ENCODE measurements at regions not wholly inside any gene's neighbourhood (a gene's known extent, or its start where the extent isn't known, plus 50 kb on each side); places are given as distances from the start of the nearest gene placed in this dataset.

DNA sequence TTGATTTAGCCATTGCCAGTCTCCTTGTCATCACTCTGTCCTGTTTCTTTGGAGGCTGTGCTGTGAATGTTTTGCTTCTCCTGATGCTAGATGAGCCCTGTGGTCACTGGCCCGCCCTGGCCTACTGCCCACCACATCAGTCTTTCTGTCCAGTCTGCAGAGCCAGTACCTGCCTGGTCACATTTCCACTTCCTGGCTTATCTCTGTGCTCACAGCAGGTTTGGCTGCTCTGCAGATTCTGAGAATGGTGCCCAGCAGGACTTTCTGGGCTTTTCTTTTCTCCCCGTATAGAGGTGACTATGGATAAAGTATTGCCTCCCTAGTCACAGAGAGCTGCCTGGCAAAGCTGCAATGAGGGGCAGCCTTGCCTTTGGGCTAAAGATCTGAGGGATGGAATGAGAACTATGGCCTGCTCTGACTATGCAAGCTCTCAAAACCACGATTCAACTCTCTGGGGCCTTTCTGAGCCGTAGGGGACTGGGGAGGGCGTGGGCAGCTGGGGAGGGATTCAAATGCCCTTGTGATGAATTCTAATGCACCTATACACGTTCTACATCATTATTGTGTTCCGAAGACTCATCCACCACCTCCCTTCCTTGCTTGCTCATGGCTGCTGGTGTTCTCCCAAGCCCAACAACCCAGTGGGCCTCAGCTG is 410.4 kb upstream of the NPVF start:
- H3K4me2 ChIP-seq (ENCODE audit: insufficient read depth, low read length): no peak overlapping the region
- FAIRE-seq (no peak), DNase-seq (ENCODE audit: low read depth, low spot score) (no peak)
- ChIA-PET POLR2A (no interaction called here), CTCF (no interaction called here)
- TF ChIP-seq, protein P1, sequence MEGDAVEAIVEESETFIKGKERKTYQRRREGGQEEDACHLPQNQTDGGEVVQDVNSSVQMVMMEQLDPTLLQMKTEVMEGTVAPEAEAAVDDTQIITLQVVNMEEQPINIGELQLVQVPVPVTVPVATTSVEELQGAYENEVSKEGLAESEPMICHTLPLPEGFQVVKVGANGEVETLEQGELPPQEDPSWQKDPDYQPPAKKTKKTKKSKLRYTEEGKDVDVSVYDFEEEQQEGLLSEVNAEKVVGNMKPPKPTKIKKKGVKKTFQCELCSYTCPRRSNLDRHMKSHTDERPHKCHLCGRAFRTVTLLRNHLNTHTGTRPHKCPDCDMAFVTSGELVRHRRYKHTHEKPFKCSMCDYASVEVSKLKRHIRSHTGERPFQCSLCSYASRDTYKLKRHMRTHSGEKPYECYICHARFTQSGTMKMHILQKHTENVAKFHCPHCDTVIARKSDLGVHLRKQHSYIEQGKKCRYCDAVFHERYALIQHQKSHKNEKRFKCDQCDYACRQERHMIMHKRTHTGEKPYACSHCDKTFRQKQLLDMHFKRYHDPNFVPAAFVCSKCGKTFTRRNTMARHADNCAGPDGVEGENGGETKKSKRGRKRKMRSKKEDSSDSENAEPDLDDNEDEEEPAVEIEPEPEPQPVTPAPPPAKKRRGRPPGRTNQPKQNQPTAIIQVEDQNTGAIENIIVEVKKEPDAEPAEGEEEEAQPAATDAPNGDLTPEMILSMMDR (IDR thresholded peaks at IDR 0.05; ENCODE audit: extremely low read depth in 1 of 2, insufficient read depth in 1 of 2, low read depth in 1 of 2, low read length in 2 of 2): no peak
- TF ChIP-seq FOS (IDR thresholded peaks at IDR 0.05; ENCODE audit: borderline replicate concordance, insufficient read depth, low read length) (no peak), POLR2AphosphoS5 (IDR thresholded peaks at IDR 0.05; ENCODE audit: insufficient read depth, low read depth, low read length) (no peak), POLR2A (IDR thresholded peaks at IDR 0.05; ENCODE audit: low read depth, low read length) (no peak), EZH2 (IDR thresholded peaks at IDR 0.05; ENCODE audit: borderline replicate concordance, low read depth, low read length, severe bottlenecking) (no peak), GATA2 (IDR thresholded peaks at IDR 0.05; ENCODE audit: insufficient read depth, insufficient read length, low read depth, low read length) (no peak), MYC (IDR thresholded peaks at IDR 0.05; ENCODE audit: low read depth, low read length) (no peak), JUN (IDR thresholded peaks at IDR 0.05; ENCODE audit: borderline replicate concordance, insufficient read depth, insufficient read length, low read depth) (no peak)
- TF ChIP-seq, protein P2, sequence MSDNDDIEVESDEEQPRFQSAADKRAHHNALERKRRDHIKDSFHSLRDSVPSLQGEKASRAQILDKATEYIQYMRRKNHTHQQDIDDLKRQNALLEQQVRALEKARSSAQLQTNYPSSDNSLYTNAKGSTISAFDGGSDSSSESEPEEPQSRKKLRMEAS (IDR thresholded peaks at IDR 0.05; ENCODE audit: insufficient read depth, insufficient read length): no peak
- H3K9me1 ChIP-seq (replicated peaks; ENCODE audit: control insufficient read depth, extremely low read depth, insufficient read depth, low read length): no peaks in the 10 kb centered on the region
- no peak overlapping the region for H2AFZ ChIP-seq (ENCODE audit: low read depth, low read length)
- H3K9ac ChIP-seq (replicated peaks; ENCODE audit: extremely low read depth, insufficient read depth, low read length): no peak overlapping the region
- no peak overlapping the region for H3K27ac ChIP-seq (ENCODE audit: insufficient read depth, low read depth, low read length)
- no TSS peak for BruUV-seq (replicated peaks)
- H3K4me1 ChIP-seq (ENCODE audit: control insufficient read depth, extremely low read depth, insufficient read depth, low read length): no peaks in the 10 kb centered on the region
- H3K9me3 ChIP-seq (replicated peaks; ENCODE audit: control insufficient read depth, insufficient read depth, low read length): no peaks in the 10 kb centered on the region
- no peaks in the 10 kb centered on the region for H3K79me2 ChIP-seq (ENCODE audit: control insufficient read depth, insufficient read depth, low read length)
- H3K4me3 ChIP-seq (replicated peaks in 1 of 3; ENCODE audit: insufficient read depth in 1 of 3, low read depth in 1 of 3, low read length in 3 of 3): no peak overlapping the region
- H4K20me1 ChIP-seq (replicated peaks; ENCODE audit: control insufficient read depth, extremely low read depth, insufficient read depth, low read length): no peaks in the 10 kb centered on the region
- dilution Hi-C loops (cut with MboI; ENCODE audit: extremely low pct_ligation_motif_present, low sequenced_read_pairs): no loop called here
- no peaks in the 10 kb centered on the region for H3K36me3 ChIP-seq (ENCODE audit: control insufficient read depth in 2 of 2, extremely low read depth in 1 of 2, insufficient read depth in 2 of 2, low read length in 2 of 2)
- intact Hi-C loops (cut with micrococcal nuclease): no loop called here
- no peaks in the 10 kb centered on the region for H3K27me3 ChIP-seq (ENCODE audit: control insufficient read depth in 2 of 2, insufficient read depth in 2 of 2, low read length in 2 of 2)
